GM21447 (cell line): ENCODE measurements at regions not wholly inside any gene's neighbourhood (a gene's known extent, or its start where the extent isn't known, plus 50 kb on each side); places are given as distances from the start of the nearest gene placed in this dataset.

Experiments
- ATAC-seq: cut with Tn5 transposase; IDR thresholded peaks from one replicate; pipeline ENCODE4 v1.9.1; 2021; ENCODE audit not compliant: unreplicated experiment

DNA sequence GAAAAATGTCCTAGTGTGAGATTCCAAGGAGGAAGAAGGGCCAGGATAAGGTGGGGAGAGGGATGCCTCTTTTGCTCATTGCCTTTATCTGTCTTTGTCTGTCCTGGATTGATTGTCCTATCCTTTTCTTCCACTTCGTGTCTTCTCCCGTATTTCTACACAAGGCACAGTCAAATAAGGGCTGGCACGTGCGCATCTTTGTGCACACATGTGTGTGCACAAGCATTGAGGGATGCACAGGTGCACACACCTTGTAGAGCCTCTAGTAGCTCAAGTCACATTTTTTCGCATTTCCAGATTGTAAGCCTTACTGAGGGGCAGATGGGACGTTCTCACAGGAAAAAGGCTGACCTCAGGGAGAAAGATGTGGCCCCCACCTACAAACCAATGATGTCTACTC lies 170.2 kb upstream of the TNP1 start:
- ATAC-seq = no peak

DNA sequence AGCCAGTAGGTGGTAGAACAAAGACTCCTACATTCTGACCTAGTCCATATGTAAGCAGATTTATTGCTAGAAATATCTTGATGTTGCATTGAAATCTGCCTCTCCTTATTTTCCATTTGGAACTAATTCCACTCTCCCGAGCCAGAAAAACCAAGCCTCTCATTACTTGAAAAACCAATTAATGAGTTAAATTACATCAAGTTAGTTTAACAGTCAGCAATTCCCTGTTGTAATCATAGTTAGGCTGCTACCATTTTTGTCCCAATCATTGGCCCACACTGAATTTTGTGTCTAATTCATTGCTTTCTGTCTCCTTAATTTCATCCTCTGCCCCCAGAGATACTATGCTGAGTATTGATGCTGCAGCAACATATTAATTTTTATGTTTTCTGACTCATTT lies 168.3 kb upstream of the TNP1 start:
- ATAC-seq = no peak

DNA sequence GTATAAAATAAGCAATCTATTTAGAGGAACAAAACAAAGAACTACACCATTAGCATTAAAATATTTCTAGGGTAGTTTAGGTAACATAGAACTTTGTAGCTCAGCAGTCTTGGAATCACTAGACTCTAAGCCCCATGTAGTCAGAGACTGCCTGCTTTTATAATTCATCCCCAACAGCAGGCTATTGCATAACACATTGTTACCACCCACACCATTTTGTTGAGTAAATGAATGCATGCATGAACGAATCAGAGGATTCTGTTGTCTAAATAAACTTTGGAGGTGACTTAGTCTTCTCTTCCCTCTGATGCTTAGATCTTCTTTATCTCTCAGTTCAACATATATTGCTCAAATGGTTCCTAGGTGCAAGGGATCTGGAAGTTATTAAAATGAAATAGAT lies 167.6 kb upstream of the TNP1 start:
- ATAC-seq = no peak

GRCh38 chr2:217026569-217026968 lies 166.7 kb upstream of the TNP1 start:
- ATAC-seq = no peak

DNA sequence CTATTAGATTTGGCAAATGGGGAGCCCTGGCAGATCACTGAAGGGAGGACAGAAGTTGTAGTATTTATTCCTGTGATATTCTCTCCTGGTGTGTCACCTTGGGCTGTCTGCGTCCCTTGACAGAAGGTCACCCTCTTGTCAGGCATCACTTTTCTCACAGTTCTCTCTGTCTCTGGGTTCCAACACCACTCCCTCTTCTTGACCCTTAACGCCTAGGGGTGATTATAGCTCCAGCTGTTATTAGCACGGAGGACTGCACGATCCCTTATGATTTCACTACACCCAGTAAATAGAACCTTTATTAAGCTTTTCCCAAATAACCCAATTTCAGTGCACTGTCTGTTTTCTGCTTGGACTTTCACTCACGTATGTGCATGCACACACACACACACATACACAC lies 166.3 kb upstream of the TNP1 start:
- ATAC-seq = no peak

DNA sequence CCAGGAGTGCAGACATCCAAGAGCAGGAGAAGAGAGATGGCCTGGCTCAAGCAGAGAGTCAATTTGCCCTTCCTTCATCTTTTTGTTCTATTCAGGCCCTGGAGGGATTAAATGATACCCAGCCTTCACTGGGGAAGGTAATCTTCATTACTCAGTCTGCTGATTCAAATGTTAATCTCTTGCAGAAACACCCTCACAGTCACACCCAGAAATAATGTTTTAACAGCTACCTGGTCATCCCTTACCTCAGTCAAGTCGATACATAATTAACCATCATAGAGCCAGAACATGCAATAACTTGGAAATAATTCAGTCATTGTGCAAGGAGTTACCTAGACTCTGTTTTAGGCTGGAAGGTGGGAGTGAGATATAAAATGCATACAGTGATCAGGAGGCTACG lies 163.7 kb upstream of the TNP1 start:
- no peak for ATAC-seq

DNA sequence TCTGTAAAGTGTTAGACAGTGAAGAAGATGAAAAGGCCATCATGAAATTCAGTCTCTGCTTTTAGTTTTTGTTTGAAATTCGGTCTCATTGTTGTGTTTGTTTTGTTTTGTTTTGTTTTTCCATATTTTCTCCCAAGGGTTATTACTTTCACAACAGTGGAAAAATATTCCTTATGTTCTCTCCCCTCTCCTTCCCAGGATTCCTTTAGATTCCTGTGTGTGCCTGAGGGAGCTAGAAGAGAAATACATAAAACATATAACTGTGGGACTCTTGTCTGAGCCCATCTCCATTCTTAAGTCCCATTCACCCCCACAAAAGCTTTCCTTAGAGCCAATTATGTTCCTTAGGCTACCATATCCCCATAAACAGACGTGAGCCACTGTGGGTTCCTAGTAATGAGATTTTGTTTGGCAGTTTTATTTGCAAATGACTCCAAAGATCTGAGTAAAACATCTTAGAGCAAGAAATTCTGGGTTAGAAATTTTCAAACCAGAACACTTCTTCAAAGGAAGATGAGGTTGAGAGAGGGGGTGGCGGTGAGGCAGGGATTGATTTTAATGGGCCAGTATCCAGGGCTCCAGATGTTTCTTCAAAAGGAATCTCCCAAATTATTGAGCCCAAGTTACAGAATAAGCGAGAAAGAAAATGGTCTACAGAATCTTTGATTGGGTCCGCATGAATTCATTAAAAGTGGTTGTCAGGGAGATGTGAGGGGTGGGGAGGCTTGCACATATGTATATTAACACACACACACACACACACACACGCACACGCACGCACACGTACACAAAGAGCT lies 157.8 kb upstream of the TNP1 start:
- ATAC-seq = no peak

DNA sequence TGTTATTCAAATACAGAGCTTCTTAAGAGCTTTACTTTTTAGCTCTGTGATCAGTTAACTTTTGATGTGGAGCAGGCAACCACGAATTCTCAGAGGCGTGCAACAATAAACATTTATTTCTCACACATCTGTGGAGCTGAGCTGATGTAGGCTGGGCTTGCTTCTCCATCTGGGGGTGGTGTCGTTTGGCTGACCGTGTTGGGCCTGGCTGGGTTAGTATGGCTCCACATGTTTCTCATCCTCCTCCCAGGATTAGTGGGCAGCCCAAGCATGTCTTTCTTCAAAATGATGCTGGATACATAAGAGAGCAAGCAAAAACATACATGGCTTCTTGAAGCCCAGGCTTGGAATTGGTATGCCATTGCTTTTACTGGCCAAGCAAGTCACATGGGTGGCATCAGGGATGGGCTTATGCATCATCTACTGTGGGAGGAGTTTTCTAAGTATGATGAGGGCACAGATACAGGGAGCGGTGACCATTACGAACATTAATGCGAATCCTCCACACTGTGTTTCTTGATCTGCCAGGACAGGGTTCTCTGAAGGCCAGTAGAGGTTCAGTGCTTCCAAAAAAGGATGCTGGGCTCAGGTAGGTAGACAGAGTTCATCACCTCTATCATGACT lies 157.0 kb upstream of the TNP1 start:
- ATAC-seq = no peak

GRCh38 chr2:217014328-217015105 lies 154.7 kb upstream of the TNP1 start:
- ATAC-seq = no peak

DNA sequence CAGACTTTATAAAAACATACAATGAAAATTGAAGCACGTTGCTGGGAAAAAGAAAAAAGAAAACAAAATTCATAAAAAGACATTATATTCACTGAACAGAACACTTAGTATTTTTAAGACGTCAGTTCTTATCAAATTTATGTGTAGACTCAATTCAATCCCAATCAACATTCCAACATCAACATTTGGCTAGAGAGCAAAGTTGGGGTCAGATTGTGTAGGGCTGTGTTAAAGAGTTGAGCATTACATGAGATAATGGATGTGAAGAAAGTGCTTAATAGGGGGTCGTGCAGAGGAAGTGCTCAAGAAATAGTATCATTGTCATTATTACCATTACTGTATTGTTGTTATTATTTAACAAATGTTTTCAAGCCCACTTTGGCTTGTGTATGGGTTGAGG lies 154.1 kb upstream of the TNP1 start:
- ATAC-seq = no peak

GRCh38 chr2:217011576-217011975 lies 151.7 kb upstream of the TNP1 start:
- ATAC-seq = no peak

DNA sequence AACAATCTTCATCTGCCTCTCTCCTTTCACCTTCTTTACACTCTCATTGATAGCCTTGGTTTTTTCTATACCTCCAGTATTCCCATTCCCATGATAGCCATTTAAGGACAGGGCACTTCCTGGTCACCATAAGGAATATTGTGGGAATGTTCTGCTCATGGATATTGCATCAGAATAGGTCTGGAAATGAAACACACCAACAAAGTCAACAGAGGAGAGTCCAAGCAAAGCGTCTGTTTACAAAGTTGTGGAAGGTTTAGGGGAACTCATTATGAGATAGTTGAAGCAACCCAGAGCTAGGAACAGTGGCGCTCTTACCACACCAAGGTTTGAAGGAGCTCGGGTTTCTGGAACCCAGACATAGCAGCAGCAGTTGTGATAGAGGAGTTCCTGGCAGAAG lies 150.3 kb upstream of the TNP1 start:
- no peak for ATAC-seq

GRCh38 chr2:217008794-217009193 lies 148.9 kb upstream of the TNP1 start:
- ATAC-seq = no peak

DNA sequence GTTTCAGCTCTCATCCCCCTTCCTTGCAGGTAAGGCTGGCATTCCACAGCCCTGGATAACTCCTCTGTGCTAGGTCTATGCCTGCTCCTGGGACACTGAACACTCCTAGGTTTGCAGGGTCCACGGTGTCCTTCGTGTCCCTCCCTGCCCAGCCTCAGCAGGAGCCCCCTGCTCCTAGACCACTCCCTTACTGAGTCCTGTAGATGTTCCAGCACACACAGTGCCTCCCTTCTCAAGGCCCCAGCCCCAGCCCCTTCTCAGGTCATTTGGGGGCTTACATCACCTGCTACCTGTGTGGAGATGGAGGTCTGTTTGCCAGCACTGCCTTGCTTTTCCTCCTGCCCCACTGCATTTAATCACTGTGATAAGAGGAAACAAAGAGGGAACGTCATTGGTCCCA lies 146.4 kb upstream of the TNP1 start:
- no peak for ATAC-seq

- no peak for ATAC-seq
Observed at GRCh38 chr2:217004656-217005055, 144.8 kb upstream of the TNP1 start.

DNA sequence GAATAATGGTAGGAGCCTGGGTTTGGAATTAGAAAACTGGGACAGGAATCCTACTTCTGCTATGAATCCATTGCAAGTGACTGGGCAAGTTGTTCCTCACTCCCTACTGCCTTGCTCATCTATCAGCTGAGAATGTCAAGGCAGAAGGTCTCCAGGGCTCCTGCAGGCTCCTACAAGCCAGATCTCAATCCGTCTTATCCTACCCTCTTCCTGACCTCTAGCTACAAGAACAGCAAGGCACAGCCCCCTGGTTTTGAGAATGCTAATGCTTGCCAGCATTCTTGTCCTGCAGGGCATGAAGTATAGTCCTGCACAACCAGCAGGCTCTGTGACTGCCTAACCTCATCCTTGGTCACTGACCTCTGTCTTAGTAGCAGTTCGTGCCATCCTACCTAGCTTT lies 141.9 kb upstream of the TNP1 start:
- ATAC-seq = no peak

DNA sequence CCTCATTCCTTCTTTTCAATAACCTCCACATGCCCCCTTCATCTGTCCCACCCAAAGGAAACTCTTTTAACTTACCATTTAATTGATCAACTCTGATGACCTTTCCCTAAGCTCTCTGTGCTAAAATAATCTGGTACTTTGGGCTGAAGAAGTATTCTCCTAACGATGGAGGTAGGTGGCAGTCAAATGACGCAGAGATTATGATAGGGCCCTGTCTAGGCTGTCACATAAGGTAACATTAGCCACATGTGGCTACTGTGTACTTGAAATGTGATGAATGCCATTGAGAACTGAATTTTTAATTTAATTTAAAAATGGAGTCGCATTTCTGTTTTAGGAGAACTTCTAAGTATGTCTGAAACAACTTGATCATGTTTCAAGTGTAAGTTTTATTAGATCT lies 140.5 kb upstream of the TNP1 start:
- ATAC-seq = no peak

GRCh38 chr2:216996279-216996845 lies 136.5 kb upstream of the TNP1 start:
- ATAC-seq = no peak

GRCh38 chr2:216994353-216994854 lies 134.5 kb upstream of the TNP1 start:
- ATAC-seq = no peak

DNA sequence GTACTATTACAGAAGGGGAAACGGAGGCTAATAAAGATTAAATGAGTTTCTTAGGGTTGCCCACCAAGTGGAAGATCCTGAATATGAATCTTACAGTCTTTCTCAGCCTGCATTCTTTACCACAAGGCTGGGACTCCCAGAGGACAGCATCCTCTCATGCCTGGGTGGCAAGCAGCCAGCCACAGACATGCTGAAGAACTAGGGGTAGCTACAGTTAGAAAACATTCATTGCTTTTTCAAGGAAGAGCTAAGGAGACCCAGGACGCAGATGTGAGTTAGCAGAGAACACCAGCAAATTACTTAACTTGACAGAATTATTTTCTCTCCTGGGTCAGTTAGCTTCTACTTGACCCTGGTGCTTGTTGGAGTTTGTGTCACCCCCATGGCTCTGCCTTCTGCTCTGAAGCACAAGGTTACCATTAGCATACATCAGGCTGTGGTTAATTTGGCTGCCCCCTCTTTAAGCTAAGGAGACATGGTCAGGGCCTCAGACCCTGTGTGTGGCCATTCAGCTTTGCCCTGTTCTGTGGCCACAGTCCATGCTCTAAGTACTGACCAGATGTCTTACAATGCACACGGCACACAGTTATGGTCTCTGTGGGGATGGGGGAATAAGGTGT lies 132.3 kb upstream of the TNP1 start:
- ATAC-seq = no peak

DNA sequence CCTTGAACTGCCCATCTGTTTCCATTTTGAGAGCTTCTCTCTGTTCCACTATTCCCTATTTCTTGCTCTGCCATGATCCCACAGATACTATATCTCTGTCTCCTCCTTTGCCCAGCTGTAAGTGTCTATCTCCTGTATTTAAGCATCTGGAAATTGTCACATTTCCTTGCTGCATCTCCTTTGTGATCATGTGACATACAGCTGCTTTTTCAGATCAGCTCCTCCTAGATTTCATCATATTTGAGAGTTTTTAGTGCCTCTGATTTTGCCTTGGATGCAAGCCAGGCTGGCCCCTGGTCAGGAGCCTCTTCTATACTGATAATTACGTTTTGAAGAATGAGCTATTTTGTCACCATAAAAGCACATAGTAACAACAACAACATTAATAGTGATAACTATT lies 131.7 kb upstream of the TNP1 start:
- ATAC-seq = no peak
